Keratinocyte (primary cell): ENCODE measurements at regions not wholly inside any gene's neighbourhood (a gene's known extent, or its start where the extent isn't known, plus 50 kb on each side); places are given as distances from the start of the nearest gene placed in this dataset.

Experiments used
- DNase-seq: peaks from one replicate; pipeline ENCODE4 v3.0.0-alpha.2; 2011; ENCODE audit warnings: low read depth, missing footprints, low spot score
- FAIRE-seq: peaks from 2 replicates; lab custom pipeline; 2011; peaks lifted over from hg19 to GRCh38; lab: Jason Lieb, UNC
- H2AFZ ChIP-seq: 2 replicates; pipeline ENCODE4 v1.6.0; 2012; ENCODE audit warnings: low read length, control low read depth, inconsistent platforms; ENCODE audit not compliant: control insufficient read depth
- H3K27ac ChIP-seq: 2 replicates; pipeline ENCODE4 v1.5.1; 2011; ENCODE audit warnings: low read length; ENCODE audit not compliant: control insufficient read depth, insufficient read depth
- H3K27me3 ChIP-seq: 3 replicates; pipeline ENCODE4 v1.6.0; 2011; ENCODE audit warnings: low read length; ENCODE audit not compliant: control insufficient read depth, insufficient read depth; ENCODE audit errors: extremely low read depth
- H3K36me3 ChIP-seq, 2 experiments: 2 replicates in 1 of 2; 3 replicates in 1 of 2; pipeline ENCODE4 v1.5.1; 2011; ENCODE audit warnings: low read length in 2 of 2, mild to moderate bottlenecking in 1 of 2; ENCODE audit not compliant: control insufficient read depth in 2 of 2, insufficient read depth in 2 of 2; ENCODE audit errors: extremely low read depth in 1 of 2
- H3K4me1 ChIP-seq: 3 replicates; pipeline ENCODE4 v1.5.1; 2011; ENCODE audit warnings: low read length; ENCODE audit not compliant: control insufficient read depth, insufficient read depth; ENCODE audit errors: extremely low read depth
- H3K4me2 ChIP-seq: 3 replicates; pipeline ENCODE4 v1.6.0; 2011; ENCODE audit warnings: low read depth, low read length; ENCODE audit not compliant: control insufficient read depth, insufficient read depth; ENCODE audit errors: extremely low read depth
- H3K4me3 ChIP-seq, 3 experiments: fragments of 200-600 bp in 1 of 3; sonication (generic) in 1 of 3; 2 replicates in 2 of 3; 3 replicates in 1 of 3; pipeline ENCODE4 v1.5.1; 2011 to 2016; ENCODE audit warnings: low read length in 3 of 3, mild to moderate bottlenecking in 3 of 3, control low read depth in 2 of 3, inconsistent platforms in 1 of 3, low read depth in 1 of 3, mixed read lengths in 1 of 3, mixed run types in 1 of 3, moderate library complexity in 1 of 3; ENCODE audit not compliant: control insufficient read depth in 2 of 3, insufficient read depth in 2 of 3; ENCODE audit errors: extremely low read depth in 1 of 3
- H3K79me2 ChIP-seq: 2 replicates; pipeline ENCODE4 v1.6.0; 2012; ENCODE audit warnings: low read length; ENCODE audit not compliant: control insufficient read depth, insufficient read depth
- H3K9ac ChIP-seq: 3 replicates; pipeline ENCODE4 v1.6.0; 2011; ENCODE audit warnings: low read length; ENCODE audit not compliant: control insufficient read depth, insufficient read depth; ENCODE audit errors: extremely low read depth
- H3K9me1 ChIP-seq: 3 replicates; pipeline ENCODE4 v1.6.0; 2011; ENCODE audit warnings: low read length; ENCODE audit not compliant: control insufficient read depth, insufficient read depth; ENCODE audit errors: extremely low read depth
- H3K9me3 ChIP-seq: 2 replicates; pipeline ENCODE4 v1.5.1; 2012; ENCODE audit warnings: low read depth, low read length; ENCODE audit not compliant: control insufficient read depth
- H4K20me1 ChIP-seq: 3 replicates; pipeline ENCODE4 v1.6.0; 2011; ENCODE audit warnings: low read length; ENCODE audit not compliant: control insufficient read depth, insufficient read depth; ENCODE audit errors: extremely low read depth
- EZH2 ChIP-seq: IDR thresholded peaks from one replicate; pipeline ENCODE4 v1.6.1; 2012; ENCODE audit warnings: inconsistent platforms, mild to moderate bottlenecking, low read length, moderate library complexity
- dilution Hi-C: fragments of 300-500 bp; cut with MboI; formaldehyde crosslinking; loops from one replicate; pipeline ENCODE4 v1.7.0; 2020; ENCODE audit warnings: low sequenced_read_pairs; ENCODE audit not compliant: extremely low pct_ligation_motif_present
- TF ChIP-seq, protein P1 (sequence below), 3 experiments: IDR thresholded peaks in 1 of 3; conservative IDR thresholded peaks in 1 of 3; optimal IDR thresholded peaks in 1 of 3; 2 replicates in 2 of 3; 3 replicates in 1 of 3; pipeline versions ENCODE3 to v1.5.1; 2011; ENCODE audit warnings: low read length in 3 of 3, mild to moderate bottlenecking in 3 of 3, moderate library complexity in 2 of 3, control low read depth in 1 of 3, inconsistent platforms in 1 of 3; ENCODE audit not compliant: insufficient read depth in 2 of 3; ENCODE audit errors: extremely low read depth in 1 of 3

- Histone ChIP-seq H3K4me1 (no peaks in the 10 kb centered on the region), H2AFZ (no peak overlapping the region), H3K4me2 (no peak overlapping the region), H4K20me1 (no peaks in the 10 kb centered on the region), H3K79me2 (no peaks in the 10 kb centered on the region), H3K9ac (no peak overlapping the region), H3K27me3 (no peaks in the 10 kb centered on the region), H3K4me3 (no peak overlapping the region), H3K9me1 (no peaks in the 10 kb centered on the region), H3K9me3 (no peaks in the 10 kb centered on the region), H3K36me3 (no peaks in the 10 kb centered on the region), H3K27ac (no peak overlapping the region)
- FAIRE-seq (no peak), DNase-seq (no peak)
- TF ChIP-seq, protein P1, sequence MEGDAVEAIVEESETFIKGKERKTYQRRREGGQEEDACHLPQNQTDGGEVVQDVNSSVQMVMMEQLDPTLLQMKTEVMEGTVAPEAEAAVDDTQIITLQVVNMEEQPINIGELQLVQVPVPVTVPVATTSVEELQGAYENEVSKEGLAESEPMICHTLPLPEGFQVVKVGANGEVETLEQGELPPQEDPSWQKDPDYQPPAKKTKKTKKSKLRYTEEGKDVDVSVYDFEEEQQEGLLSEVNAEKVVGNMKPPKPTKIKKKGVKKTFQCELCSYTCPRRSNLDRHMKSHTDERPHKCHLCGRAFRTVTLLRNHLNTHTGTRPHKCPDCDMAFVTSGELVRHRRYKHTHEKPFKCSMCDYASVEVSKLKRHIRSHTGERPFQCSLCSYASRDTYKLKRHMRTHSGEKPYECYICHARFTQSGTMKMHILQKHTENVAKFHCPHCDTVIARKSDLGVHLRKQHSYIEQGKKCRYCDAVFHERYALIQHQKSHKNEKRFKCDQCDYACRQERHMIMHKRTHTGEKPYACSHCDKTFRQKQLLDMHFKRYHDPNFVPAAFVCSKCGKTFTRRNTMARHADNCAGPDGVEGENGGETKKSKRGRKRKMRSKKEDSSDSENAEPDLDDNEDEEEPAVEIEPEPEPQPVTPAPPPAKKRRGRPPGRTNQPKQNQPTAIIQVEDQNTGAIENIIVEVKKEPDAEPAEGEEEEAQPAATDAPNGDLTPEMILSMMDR (optimal IDR thresholded peaks at IDR 0.05 in 1 of 3, IDR thresholded peaks at IDR 0.05 in 1 of 3, conservative IDR thresholded peaks at IDR 0.05 in 1 of 3; ENCODE audit: extremely low read depth in 1 of 3, insufficient read depth in 2 of 3, low read length in 3 of 3), result no peak
- no peak for TF ChIP-seq EZH2
- dilution Hi-C loops, result no loop called here
Measured at GRCh38 chr16:60704726-60705125, 1331.5 kb downstream of the CDH8 start.

DNA sequence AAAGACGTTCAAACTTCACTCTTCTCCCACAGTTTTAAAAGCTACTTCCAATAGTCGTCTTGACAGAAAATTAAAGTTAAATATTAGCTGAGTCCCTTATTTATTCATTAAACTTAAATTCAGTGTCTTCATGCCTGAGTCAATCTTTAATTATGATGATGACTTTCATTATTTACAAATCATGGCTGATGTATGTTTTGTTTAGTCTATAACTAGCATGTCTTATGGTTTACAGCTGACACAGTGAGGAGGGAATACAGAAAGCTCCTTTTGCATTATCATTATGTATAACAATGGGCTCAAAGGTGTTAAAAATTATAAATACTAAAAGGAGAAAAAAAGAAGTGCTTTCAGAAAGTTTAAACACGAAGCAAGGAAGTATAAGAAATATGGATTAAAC, 1333.1 kb downstream of the CDH8 start:
- Histone ChIP-seq H2AFZ (no peak overlapping the region), H3K9me3 (no peaks in the 10 kb centered on the region), H3K36me3 (no peaks in the 10 kb centered on the region), H3K79me2 (no peaks in the 10 kb centered on the region), H3K4me3 (no peak overlapping the region), H3K27me3 (no peaks in the 10 kb centered on the region), H4K20me1 (no peaks in the 10 kb centered on the region), H3K4me1 (no peaks in the 10 kb centered on the region), H3K4me2 (no peak overlapping the region), H3K27ac (no peak overlapping the region), H3K9me1 (no peaks in the 10 kb centered on the region), H3K9ac (no peak overlapping the region)
- DNase-seq, result no peak
- TF ChIP-seq EZH2, result no peak
- TF ChIP-seq, protein P1 (optimal IDR thresholded peaks at IDR 0.05 in 1 of 3, IDR thresholded peaks at IDR 0.05 in 1 of 3, conservative IDR thresholded peaks at IDR 0.05 in 1 of 3; ENCODE audit: extremely low read depth in 1 of 3, insufficient read depth in 2 of 3, low read length in 3 of 3), result no peak
- FAIRE-seq, result no peak
- dilution Hi-C loops, result no loop called here
